ENCODE measurements at regions not wholly inside any gene's neighbourhood (a gene's known extent, or its start where the extent isn't known, plus 50 kb on each side); places are given as distances from the start of the nearest gene placed in this dataset.

DNA sequence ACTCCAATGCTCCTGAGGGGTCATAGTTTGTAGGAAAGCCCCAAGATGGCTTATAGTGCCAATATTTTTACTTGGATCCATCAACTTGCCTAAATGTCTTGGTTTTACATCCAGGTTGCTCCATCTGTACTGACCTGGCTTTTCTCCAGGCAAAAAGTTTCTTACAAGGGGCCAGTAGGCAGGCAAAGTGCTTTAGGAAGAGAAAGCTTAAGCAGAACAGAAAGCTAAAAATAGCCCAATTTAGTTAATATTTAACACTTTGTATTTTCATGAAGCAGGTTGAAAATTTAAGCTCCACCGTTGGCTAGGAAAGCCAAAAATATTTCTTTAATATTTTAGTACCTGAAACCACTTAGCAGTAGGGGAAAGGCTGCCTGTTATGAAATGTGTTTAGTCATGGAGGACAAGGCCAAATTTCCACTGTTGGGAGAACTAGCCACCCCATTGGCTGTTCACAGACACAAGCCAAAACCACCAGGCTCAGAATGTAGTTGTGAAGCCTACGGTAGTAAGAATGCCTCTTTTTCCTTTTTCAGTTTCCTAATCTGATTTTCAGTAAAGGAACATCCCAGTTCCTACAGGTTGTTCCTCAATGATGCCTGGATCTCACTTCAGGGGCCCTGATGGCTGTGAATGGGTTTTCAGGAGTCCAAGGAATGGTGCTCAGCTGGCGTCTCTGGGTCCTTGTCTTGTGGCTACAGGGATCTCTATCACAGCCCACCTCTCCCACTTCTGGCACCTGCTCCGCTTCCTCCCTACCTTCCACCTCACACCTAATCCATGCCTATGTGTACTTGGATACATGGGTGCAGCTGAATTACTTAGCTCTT, 324.8 kb downstream of the PMP22 start:
- no peak for TF ChIP-seq CTCF (IDR thresholded peaks at IDR 0.05)
- no peak for TF ChIP-seq POLR2A (IDR thresholded peaks at IDR 0.05)

All from right lobe of liver (tissue), 4 donors.